Mammary epithelial cell (primary cell): ENCODE measurements at regions not wholly inside any gene's neighbourhood (a gene's known extent, or its start where the extent isn't known, plus 50 kb on each side); places are given as distances from the start of the nearest gene placed in this dataset.

Source experiments
- CTCF ChIP-seq, 2 donors: IDR thresholded peaks in 1 of 2; conservative IDR thresholded peaks in 1 of 2; 2 replicates each; pipeline ENCODE4 v1.5.1; 2011 to 2012; ENCODE audit warnings: inconsistent platforms in 2 of 2, low read length in 2 of 2, mild to moderate bottlenecking in 2 of 2, control low read depth in 1 of 2, low read depth in 1 of 2; ENCODE audit not compliant: insufficient read depth in 1 of 2; ENCODE audit errors: extremely low read depth in 1 of 2
- EZH2 ChIP-seq: IDR thresholded peaks from 2 replicates; pipeline ENCODE4 v1.6.1; 2012; ENCODE audit warnings: low read length, inconsistent platforms, borderline replicate concordance

GRCh38 chr5:27396998-27397397 is 358.6 kb upstream of the CDH9 start:
- TF ChIP-seq CTCF (conservative IDR thresholded peaks at IDR 0.05 in 1 of 2, IDR thresholded peaks at IDR 0.05 in 1 of 2; ENCODE audit: extremely low read depth in 1 of 2, insufficient read depth in 1 of 2, low read depth in 1 of 2, low read length in 2 of 2) = no peak
- no peak for TF ChIP-seq EZH2
